Transverse colon (tissue), 4 donors: ENCODE measurements at regions not wholly inside any gene's neighbourhood (a gene's known extent, or its start where the extent isn't known, plus 50 kb on each side); places are given as distances from the start of the nearest gene placed in this dataset.

Source experiments
- EP300 ChIP-seq: sonication (generic); formaldehyde crosslinking; IDR thresholded peaks from one replicate; pipeline ENCODE4 v1.6.1; 2017; ENCODE audit warnings: antibody characterized with exemption, low read depth
- POLR2A ChIP-seq: fragments of 450-650 bp; IDR thresholded peaks from one replicate; pipeline ENCODE4 v1.6.1; 2016; ENCODE audit warnings: antibody characterized with exemption, mild to moderate bottlenecking, moderate library complexity
- POLR2AphosphoS5 ChIP-seq, 3 donors: sonication (generic); formaldehyde crosslinking; IDR thresholded peaks; one replicate each; pipeline ENCODE4 v1.6.1; 2016; ENCODE audit warnings: antibody characterized with exemption in 3 of 3
- TF ChIP-seq, protein P1 (sequence below), 5 experiments: fragments of 200-600 bp in 3 of 5; fragments of 450-650 bp in 2 of 5; sonication (generic) in 3 of 5; IDR thresholded peaks; 1 replicate in 2 of 5; 2 replicates in 3 of 5; pipeline ENCODE4 v1.5.1; 2016 to 2017; ENCODE audit warnings: antibody characterized with exemption in 5 of 5, inconsistent platforms in 3 of 5, mild to moderate bottlenecking in 2 of 5, moderate library complexity in 1 of 5

DNA sequence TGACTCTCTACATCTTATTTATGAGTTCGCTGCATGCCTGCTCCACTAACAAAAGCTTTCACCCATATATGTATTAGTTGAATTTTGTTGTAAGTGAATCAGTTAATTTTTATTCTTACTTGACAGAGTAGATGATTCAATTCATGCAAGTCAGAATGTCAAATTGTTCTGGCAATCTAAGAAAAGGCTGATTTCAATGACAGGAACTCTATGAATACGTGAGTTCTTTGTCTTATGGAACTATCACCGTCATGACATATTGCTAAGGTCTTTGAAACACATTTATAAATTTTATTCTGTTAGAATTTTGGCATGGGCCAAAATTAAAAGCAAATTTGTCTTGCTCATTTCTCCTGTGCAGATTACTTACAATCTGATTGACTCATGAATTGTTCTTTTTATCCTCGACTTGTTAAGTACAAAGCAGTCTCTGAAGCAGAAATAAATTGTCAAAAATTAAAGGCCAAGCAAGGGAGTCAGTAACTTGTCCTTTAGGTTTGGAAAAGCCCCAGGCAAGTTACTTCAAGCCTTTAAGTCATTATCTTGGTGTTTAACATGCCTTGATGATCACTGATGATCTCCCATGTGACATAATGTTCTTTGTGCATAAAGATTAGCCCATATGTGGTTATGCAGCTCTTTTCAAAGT, 89.0 kb upstream of the GC start:
- TF ChIP-seq POLR2A (no peak), EP300 (no peak), POLR2AphosphoS5 (IDR thresholded peaks at IDR 0.05) (no peak)
- TF ChIP-seq, protein P1, sequence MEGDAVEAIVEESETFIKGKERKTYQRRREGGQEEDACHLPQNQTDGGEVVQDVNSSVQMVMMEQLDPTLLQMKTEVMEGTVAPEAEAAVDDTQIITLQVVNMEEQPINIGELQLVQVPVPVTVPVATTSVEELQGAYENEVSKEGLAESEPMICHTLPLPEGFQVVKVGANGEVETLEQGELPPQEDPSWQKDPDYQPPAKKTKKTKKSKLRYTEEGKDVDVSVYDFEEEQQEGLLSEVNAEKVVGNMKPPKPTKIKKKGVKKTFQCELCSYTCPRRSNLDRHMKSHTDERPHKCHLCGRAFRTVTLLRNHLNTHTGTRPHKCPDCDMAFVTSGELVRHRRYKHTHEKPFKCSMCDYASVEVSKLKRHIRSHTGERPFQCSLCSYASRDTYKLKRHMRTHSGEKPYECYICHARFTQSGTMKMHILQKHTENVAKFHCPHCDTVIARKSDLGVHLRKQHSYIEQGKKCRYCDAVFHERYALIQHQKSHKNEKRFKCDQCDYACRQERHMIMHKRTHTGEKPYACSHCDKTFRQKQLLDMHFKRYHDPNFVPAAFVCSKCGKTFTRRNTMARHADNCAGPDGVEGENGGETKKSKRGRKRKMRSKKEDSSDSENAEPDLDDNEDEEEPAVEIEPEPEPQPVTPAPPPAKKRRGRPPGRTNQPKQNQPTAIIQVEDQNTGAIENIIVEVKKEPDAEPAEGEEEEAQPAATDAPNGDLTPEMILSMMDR (IDR thresholded peaks at IDR 0.05) = no peak
